Activated T-helper 1 cell treated with anti-CD3 and anti-CD28 coated beads, Interleukin-12 subunit alpha, Interleukin-12 subunit beta, Interleukin-2, Interleukin-4 antibody, amounts not matched to agents 30 ng/mL and 10 ng/mL and 1 ng/mL, durations not matched to agents 14 hours and 24 hours and 36 hours (primary cell): ENCODE measurements at regions not wholly inside any gene's neighbourhood (a gene's known extent, or its start where the extent isn't known, plus 50 kb on each side); places are given as distances from the start of the nearest gene placed in this dataset.

Source experiments
- DNase-seq: peaks from one replicate; pipeline ENCODE4 v3.0.0; 2021; ENCODE audit warnings: low spot score
- H3K27ac Mint-ChIP-seq: one replicate; pipeline ENCODE4 v1.8.0; 2021; ENCODE audit warnings: mild to moderate bottlenecking, mixed read lengths
- H3K27me3 Mint-ChIP-seq: one replicate; pipeline ENCODE4 v1.8.0; 2022; ENCODE audit warnings: mild to moderate bottlenecking, moderate library complexity, mixed read lengths; ENCODE audit not compliant: insufficient read depth
- H3K36me3 Mint-ChIP-seq: one replicate; pipeline ENCODE4 v1.8.0; 2021; ENCODE audit warnings: low read depth, mixed read lengths
- H3K4me1 Mint-ChIP-seq: one replicate; pipeline ENCODE4 v1.8.0; 2021; ENCODE audit warnings: low read depth, mixed read lengths
- H3K4me3 Mint-ChIP-seq: one replicate; pipeline ENCODE4 v1.8.0; 2021; ENCODE audit warnings: mild to moderate bottlenecking, moderate library complexity, mixed read lengths
- H3K9me3 Mint-ChIP-seq: one replicate; pipeline ENCODE4 v1.8.0; 2021; ENCODE audit warnings: mixed read lengths
- intact Hi-C: fragments of 100-400 bp; cut with micrococcal nuclease; formaldehyde crosslinking; loops from one replicate; pipeline ENCODE4 v1.15.1; 2024

DNA sequence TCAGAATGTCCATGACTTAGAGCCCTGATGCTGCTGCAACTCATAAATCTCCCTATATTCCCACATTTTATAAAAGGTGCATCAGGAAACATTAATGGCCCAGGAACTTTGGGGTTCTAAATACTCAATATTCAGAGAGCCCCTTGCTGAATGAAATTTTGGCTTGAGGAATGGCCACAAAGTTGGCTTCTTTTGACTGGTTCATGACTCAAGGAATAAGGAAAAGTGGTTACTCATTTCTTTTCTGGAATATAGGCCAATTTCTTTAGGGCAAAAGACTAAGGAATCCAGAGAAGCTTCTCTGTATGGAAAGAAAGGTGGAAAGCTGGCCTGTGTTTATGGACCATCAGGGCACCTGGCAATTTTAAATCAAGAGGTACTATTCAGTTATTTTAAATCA lies 308.9 kb upstream of the NT5C1B start:
- Mint-ChIP-seq H3K36me3 (no peaks in the 10 kb centered on the region), H3K9me3 (no peaks in the 10 kb centered on the region), H3K27me3 (peaks cover 2% of the 10 kb centered on the region), H3K27ac (no peak overlapping the region), H3K4me3 (no peak overlapping the region), H3K4me1 (no peaks in the 10 kb centered on the region)
- DNase-seq = no peak
- intact Hi-C loops = no loop called here

DNA sequence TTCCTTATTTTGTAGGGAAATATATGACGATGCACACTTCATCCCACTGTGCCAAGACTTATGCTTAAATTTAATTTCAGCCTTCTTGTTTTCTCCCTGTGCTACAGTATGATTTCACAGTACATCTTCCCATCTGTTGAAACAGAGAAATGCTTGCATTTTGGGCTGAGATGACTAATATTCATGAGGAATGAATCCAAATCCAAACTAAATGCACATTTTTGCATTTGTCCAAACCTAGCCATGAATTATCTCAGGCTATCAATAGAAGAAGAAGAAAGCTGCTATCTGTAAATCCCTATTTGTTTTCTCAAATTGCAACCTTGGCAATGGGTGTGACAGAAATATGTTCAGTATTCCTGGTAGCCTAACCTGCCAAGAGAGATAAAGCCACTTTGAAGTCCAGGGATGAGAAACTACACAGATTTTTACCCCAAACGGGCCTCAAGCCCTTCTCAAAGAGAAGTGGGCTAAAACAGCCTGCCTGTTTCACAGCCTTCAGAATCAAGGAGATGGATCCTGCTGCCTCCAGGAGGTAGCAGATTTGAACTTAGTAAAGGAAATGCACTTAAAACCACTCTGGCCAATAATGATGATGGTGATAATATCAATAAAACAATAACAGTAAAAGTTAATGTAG lies 306.9 kb upstream of the NT5C1B start:
- no peak overlapping the region for H3K4me3 Mint-ChIP-seq
- no peaks in the 10 kb centered on the region for H3K36me3 Mint-ChIP-seq

GRCh38 chr2:18891600-18892345 lies 302.4 kb upstream of the NT5C1B start:
- H3K4me3 Mint-ChIP-seq = no peak overlapping the region
- H3K27ac Mint-ChIP-seq = no peak overlapping the region
- H3K9me3 Mint-ChIP-seq = no peaks in the 10 kb centered on the region
- DNase-seq = no peak
- no peaks in the 10 kb centered on the region for H3K36me3 Mint-ChIP-seq
- no peaks in the 10 kb centered on the region for H3K4me1 Mint-ChIP-seq
- peaks cover 2% of the 10 kb centered on the region for H3K27me3 Mint-ChIP-seq
- intact Hi-C loops = no loop called here

More for the DNA sequence above, 306.9 kb upstream of the NT5C1B start:
- no peak overlapping the region for H3K27ac Mint-ChIP-seq
- H3K4me1 Mint-ChIP-seq = no peaks in the 10 kb centered on the region
- intact Hi-C loops = no loop called here
- H3K27me3 Mint-ChIP-seq = peaks cover 2% of the 10 kb centered on the region
- no peaks in the 10 kb centered on the region for H3K9me3 Mint-ChIP-seq
- no peak for DNase-seq

DNA sequence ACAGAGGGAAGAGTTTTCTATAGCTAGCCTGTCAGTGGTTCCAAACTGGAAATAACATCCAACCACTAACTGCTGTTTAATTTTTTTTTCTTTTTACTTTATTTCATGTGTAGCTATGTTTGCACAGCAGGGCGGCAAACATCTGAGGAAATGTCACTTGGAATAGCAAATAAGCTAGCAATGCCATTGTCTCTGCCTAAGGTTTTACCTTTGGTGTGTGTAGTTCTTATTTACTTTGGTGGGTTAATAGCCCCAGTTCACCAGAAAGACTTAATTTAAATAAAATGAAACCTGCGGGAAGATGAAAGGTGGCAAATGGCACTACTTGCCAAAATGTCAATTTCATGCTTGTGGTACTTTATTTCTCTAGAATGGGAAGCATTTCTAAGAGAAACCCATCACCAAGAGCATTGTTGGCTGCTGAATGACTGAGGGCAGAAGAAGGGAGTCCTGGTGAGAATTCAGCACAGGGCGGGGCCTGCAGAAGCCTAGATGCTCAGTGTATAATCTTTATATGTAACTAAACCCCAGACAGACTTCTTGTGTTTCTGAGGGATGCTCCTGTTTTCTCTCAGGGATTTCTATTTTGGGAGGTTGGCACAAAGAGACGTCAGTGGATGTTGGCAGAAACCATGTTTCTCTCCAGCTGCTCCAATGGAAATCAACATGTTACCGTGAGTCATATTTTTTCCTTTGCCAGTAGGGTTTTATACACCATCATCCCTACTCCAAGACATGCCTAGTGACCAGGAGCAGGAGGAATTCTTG lies 300.4 kb upstream of the NT5C1B start:
- Mint-ChIP-seq H3K36me3 (no peaks in the 10 kb centered on the region), H3K27ac (no peak overlapping the region), H3K4me1 (no peaks in the 10 kb centered on the region), H3K4me3 (no peak overlapping the region), H3K27me3 (no peaks in the 10 kb centered on the region), H3K9me3 (no peaks in the 10 kb centered on the region)
- DNase-seq = no peak
- intact Hi-C loops = no loop called here

- no peak overlapping the region for H3K27ac Mint-ChIP-seq
- no peaks in the 10 kb centered on the region for H3K4me1 Mint-ChIP-seq
- intact Hi-C loops = no loop called here
- H3K36me3 Mint-ChIP-seq = no peaks in the 10 kb centered on the region
- no peaks in the 10 kb centered on the region for H3K27me3 Mint-ChIP-seq
- no peak for DNase-seq
- no peaks in the 10 kb centered on the region for H3K9me3 Mint-ChIP-seq
- no peak overlapping the region for H3K4me3 Mint-ChIP-seq
These were observed 296.1 kb upstream of the NT5C1B start for GRCh38 chr2:18885457-18885856.

- Mint-ChIP-seq H3K4me1 (no peaks in the 10 kb centered on the region), H3K36me3 (no peaks in the 10 kb centered on the region), H3K9me3 (no peaks in the 10 kb centered on the region), H3K4me3 (no peak overlapping the region), H3K27ac (no peak overlapping the region), H3K27me3 (no peaks in the 10 kb centered on the region)
- intact Hi-C loops = no loop called here
- no peak for DNase-seq
These were observed 294.5 kb upstream of the NT5C1B start for GRCh38 chr2:18883616-18884456.

DNA sequence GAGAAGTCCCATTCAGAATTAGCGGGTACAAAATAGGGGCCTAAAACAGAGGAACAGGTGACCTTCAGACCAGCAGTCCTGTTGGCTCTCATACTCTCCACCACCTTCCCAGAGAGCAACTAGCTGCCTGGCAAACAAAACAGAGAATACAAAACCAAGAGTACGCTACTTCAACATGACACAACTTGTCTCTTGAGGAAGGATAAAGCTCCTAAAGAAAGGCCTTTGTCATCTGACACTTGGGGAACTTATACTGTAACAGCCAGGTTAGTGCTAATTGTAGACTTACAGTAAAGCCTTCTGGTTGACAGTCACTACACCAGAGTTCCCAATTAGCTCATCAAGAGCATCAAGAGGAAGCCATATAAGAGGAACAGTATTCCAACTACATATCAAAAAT lies 282.1 kb upstream of the NT5C1B start:
- intact Hi-C loops = no loop called here
- no peaks in the 10 kb centered on the region for H3K27me3 Mint-ChIP-seq

GRCh38 chr2:18870307-18870706 lies 280.9 kb upstream of the NT5C1B start:
- H3K9me3 Mint-ChIP-seq = peaks cover 7% of the 10 kb centered on the region
- H3K36me3 Mint-ChIP-seq = no peaks in the 10 kb centered on the region
- intact Hi-C loops = no loop called here
- H3K27me3 Mint-ChIP-seq = no peaks in the 10 kb centered on the region
- no peak overlapping the region for H3K27ac Mint-ChIP-seq
- no peak overlapping the region for H3K4me3 Mint-ChIP-seq
- H3K4me1 Mint-ChIP-seq = no peaks in the 10 kb centered on the region
- no peak for DNase-seq

More for the DNA sequence above, 282.1 kb upstream of the NT5C1B start:
- H3K27ac Mint-ChIP-seq = no peak overlapping the region
- H3K9me3 Mint-ChIP-seq = peaks cover 7% of the 10 kb centered on the region
- H3K36me3 Mint-ChIP-seq = no peaks in the 10 kb centered on the region
- no peak for DNase-seq
- H3K4me1 Mint-ChIP-seq = no peaks in the 10 kb centered on the region
- H3K4me3 Mint-ChIP-seq = no peak overlapping the region

- intact Hi-C loops = no loop called here
- Mint-ChIP-seq H3K27me3 (no peaks in the 10 kb centered on the region), H3K4me3 (no peak overlapping the region), H3K9me3 (peaks cover 5% of the 10 kb centered on the region), H3K36me3 (no peaks in the 10 kb centered on the region), H3K4me1 (no peaks in the 10 kb centered on the region), H3K27ac (no peak overlapping the region)
- no peak for DNase-seq
These were observed 272.6 kb upstream of the NT5C1B start for GRCh38 chr2:18861951-18862350.

GRCh38 chr2:18860179-18860578 lies 270.8 kb upstream of the NT5C1B start:
- H3K27me3 Mint-ChIP-seq = no peaks in the 10 kb centered on the region
- H3K4me3 Mint-ChIP-seq = no peak overlapping the region
- no peaks in the 10 kb centered on the region for H3K4me1 Mint-ChIP-seq
- no peaks in the 10 kb centered on the region for H3K9me3 Mint-ChIP-seq
- intact Hi-C loops = no loop called here
- no peak overlapping the region for H3K27ac Mint-ChIP-seq
- no peak for DNase-seq
- no peaks in the 10 kb centered on the region for H3K36me3 Mint-ChIP-seq

- no peak for DNase-seq
- no peaks in the 10 kb centered on the region for H3K4me1 Mint-ChIP-seq
- H3K27ac Mint-ChIP-seq = no peak overlapping the region
- H3K9me3 Mint-ChIP-seq = no peaks in the 10 kb centered on the region
- no peaks in the 10 kb centered on the region for H3K27me3 Mint-ChIP-seq
- no peaks in the 10 kb centered on the region for H3K36me3 Mint-ChIP-seq
- intact Hi-C loops = no loop called here
- no peak overlapping the region for H3K4me3 Mint-ChIP-seq
These were observed 267.4 kb upstream of the NT5C1B start for GRCh38 chr2:18856765-18857164.

GRCh38 chr2:18855027-18855426 lies 265.7 kb upstream of the NT5C1B start:
- Mint-ChIP-seq H3K36me3 (no peaks in the 10 kb centered on the region), H3K4me3 (no peak overlapping the region), H3K9me3 (no peaks in the 10 kb centered on the region), H3K27me3 (no peaks in the 10 kb centered on the region), H3K27ac (no peak overlapping the region), H3K4me1 (no peaks in the 10 kb centered on the region)
- DNase-seq = no peak
- intact Hi-C loops = no loop called here
